A673 (cell line): ENCODE measurements at regions not wholly inside any gene's neighbourhood (a gene's known extent, or its start where the extent isn't known, plus 50 kb on each side); places are given as distances from the start of the nearest gene placed in this dataset.
"Not testable (repeated sequence)": the region's sequence is repeated elsewhere in the genome, so short reads cannot be mapped to it uniquely, and the experiment has no call there.

ENCODE experiments used
- BruUV-seq: library from RNA; stranded (reverse); fragments of 400-500 nt; replicated peaks from 2 replicates; lab custom pipeline; 2021; lab: Mats Ljungman, UMichigan
- CTCF ChIA-PET: fragments of 300-600 bp; sonication (Branson Sonifier 250); formaldehyde crosslinking; loops from one replicate; lab custom pipeline; 2022; ENCODE audit warnings: antibody characterized with exemption; lab: Charles Lee
- POLR2A ChIA-PET: fragments of 300-600 bp; sonication (Branson Sonifier 250); formaldehyde crosslinking; loops from one replicate; lab custom pipeline; 2022; ENCODE audit warnings: antibody characterized with exemption; ENCODE audit not compliant: low non-redundant PET; lab: Charles Lee
- DNase-seq: peaks from one replicate; pipeline ENCODE4 v3.0.0-alpha.2; 2015; ENCODE audit warnings: low spot score
- H3K27ac ChIP-seq: fragments of 200-600 bp; sonication (generic); 2 replicates; pipeline ENCODE4 v1.5.1; 2016; ENCODE audit warnings: mixed run types, low read depth, mild to moderate bottlenecking, mixed read lengths, antibody characterized with exemption, low read length; ENCODE audit not compliant: poor library complexity, severe bottlenecking
- H3K27me3 ChIP-seq: fragments of 200-600 bp; sonication (generic); replicated peaks from 2 replicates; pipeline ENCODE4 v1.6.1; 2017; ENCODE audit warnings: mixed run types, low read depth, mild to moderate bottlenecking, mixed read lengths, antibody characterized with exemption, low read length; ENCODE audit not compliant: insufficient read depth, poor library complexity
- H3K36me3 ChIP-seq: fragments of 200-600 bp; sonication (generic); 2 replicates; pipeline ENCODE4 v1.6.1; 2016; ENCODE audit warnings: mixed run types, mild to moderate bottlenecking, mixed read lengths, antibody characterized with exemption, low read length; ENCODE audit not compliant: insufficient read depth, poor library complexity, severe bottlenecking
- H3K4me1 ChIP-seq: fragments of 200-600 bp; sonication (generic); 2 replicates; pipeline ENCODE4 v1.6.1; 2017; ENCODE audit warnings: mixed run types, mild to moderate bottlenecking, mixed read lengths, antibody characterized with exemption, low read length; ENCODE audit not compliant: insufficient read depth, poor library complexity, severe bottlenecking
- H3K4me3 ChIP-seq: fragments of 200-600 bp; sonication (generic); 2 replicates; pipeline ENCODE4 v1.5.1; 2016; ENCODE audit warnings: low read depth, mixed run types, mild to moderate bottlenecking, mixed read lengths, low read length; ENCODE audit not compliant: poor library complexity, severe bottlenecking
- H3K9me3 ChIP-seq: fragments of 200-600 bp; sonication (generic); 2 replicates; pipeline ENCODE4 v1.6.1; 2016; ENCODE audit warnings: mixed run types, low read depth, mild to moderate bottlenecking, mixed read lengths, antibody characterized with exemption, low read length; ENCODE audit not compliant: poor library complexity, severe bottlenecking
- EZH2 ChIP-seq: fragments of 200-600 bp; sonication (generic); IDR thresholded peaks from 2 replicates; pipeline ENCODE4 v1.6.1; 2017; ENCODE audit warnings: borderline replicate concordance, low read depth, mild to moderate bottlenecking, mixed read lengths, antibody characterized with exemption, low read length; ENCODE audit not compliant: poor library complexity, severe bottlenecking
- intact Hi-C: fragments of 100-400 bp; cut with micrococcal nuclease; formaldehyde crosslinking; loops from one replicate; pipeline ENCODE4 v1.10.0; 2022; ENCODE audit not compliant: unreplicated experiment
- TF ChIP-seq, protein P1 (sequence below): fragments of 300-800, 200-600 bp; sonication (generic); conservative IDR thresholded peaks from 2 replicates; pipeline ENCODE4 v1.5.1; 2017; ENCODE audit warnings: low read depth, mild to moderate bottlenecking, antibody characterized with exemption, low read length, moderate library complexity, mixed read lengths

DNA sequence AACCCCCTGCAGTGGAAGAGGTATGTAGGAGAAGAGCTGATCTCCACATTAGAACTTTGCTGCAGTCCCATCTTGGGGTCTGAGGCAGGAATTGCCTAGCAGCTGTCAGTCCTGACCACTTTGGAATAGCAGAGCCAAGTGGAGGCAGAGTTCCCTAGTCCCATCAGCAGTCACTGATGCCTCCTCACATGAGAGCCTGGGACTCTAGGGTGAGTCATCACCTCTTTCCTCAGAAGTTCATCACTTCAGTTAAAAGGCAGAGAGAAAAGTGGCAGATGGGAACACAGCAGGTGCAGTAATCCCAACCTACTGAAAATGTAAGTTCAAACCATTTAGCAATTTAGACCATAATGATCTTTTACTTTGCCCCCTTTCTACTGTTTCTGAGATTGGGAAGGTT, 73.9 kb upstream of the MED14 start:
- H3K27ac ChIP-seq = no peak overlapping the region
- H3K4me1 ChIP-seq = no peaks in the 10 kb centered on the region
- CTCF ChIA-PET = no interaction called here
- BruUV-seq = no TSS peak
- DNase-seq = no peak
- no peak overlapping the region for H3K4me3 ChIP-seq
- no peaks in the 10 kb centered on the region for H3K9me3 ChIP-seq
- H3K27me3 ChIP-seq = no peaks in the 10 kb centered on the region
- TF ChIP-seq EZH2 = no peak
- TF ChIP-seq, protein P1, sequence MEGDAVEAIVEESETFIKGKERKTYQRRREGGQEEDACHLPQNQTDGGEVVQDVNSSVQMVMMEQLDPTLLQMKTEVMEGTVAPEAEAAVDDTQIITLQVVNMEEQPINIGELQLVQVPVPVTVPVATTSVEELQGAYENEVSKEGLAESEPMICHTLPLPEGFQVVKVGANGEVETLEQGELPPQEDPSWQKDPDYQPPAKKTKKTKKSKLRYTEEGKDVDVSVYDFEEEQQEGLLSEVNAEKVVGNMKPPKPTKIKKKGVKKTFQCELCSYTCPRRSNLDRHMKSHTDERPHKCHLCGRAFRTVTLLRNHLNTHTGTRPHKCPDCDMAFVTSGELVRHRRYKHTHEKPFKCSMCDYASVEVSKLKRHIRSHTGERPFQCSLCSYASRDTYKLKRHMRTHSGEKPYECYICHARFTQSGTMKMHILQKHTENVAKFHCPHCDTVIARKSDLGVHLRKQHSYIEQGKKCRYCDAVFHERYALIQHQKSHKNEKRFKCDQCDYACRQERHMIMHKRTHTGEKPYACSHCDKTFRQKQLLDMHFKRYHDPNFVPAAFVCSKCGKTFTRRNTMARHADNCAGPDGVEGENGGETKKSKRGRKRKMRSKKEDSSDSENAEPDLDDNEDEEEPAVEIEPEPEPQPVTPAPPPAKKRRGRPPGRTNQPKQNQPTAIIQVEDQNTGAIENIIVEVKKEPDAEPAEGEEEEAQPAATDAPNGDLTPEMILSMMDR = no peak
- intact Hi-C loops = no loop called here
- POLR2A ChIA-PET = no interaction called here
- no peaks in the 10 kb centered on the region for H3K36me3 ChIP-seq

DNA sequence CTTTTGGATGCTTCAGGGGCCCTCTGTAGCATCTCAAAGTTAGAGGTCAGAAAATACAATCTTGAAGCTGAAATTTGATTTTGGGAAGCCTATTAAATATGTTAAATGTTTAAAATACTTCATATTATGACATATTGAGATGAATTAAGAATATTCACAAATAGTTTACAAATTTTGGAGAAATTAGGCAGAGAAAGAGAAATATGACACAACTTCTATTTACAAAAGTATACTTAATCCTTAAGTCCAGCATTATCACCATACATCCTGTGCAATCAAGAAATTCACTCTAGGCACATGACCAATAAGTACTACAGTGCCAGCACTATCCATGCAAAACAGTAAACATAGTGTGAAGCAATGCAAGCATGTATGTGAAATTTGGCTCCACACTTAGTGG, 79.7 kb upstream of the MED14 start:
- POLR2A ChIA-PET, DNase-seq, BruUV-seq, H3K27ac ChIP-seq, CTCF ChIA-PET, intact Hi-C loops, H3K4me3 ChIP-seq, H3K27me3 ChIP-seq, H3K4me1 ChIP-seq, H3K9me3 ChIP-seq, H3K36me3 ChIP-seq: not testable (repeated sequence)

DNA sequence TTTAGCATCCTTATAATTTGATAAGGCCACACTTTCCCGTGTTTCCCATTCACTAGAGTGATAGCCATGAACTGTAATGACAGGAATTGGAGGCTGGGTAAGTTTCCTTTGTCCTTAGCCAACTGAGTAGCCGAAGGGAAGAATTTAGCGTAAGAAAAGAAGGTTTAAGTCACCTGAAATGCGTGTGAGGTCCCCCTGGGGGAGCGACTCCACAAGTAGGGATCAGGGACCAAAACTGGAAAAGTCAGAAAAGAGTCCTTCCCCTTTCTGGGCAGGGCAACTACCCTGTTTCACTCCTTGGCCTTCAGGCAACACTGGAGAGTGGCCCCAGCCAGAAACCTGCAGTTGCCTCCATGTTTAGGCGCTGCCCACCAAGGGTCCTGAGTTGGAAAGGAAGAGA, 81.6 kb upstream of the MED14 start:
- Histone ChIP-seq H3K36me3 (no peaks in the 10 kb centered on the region), H3K9me3 (no peaks in the 10 kb centered on the region), H3K4me3 (no peak overlapping the region), H3K27ac (no peak overlapping the region), H3K4me1 (no peaks in the 10 kb centered on the region), H3K27me3 (no peaks in the 10 kb centered on the region)
- POLR2A ChIA-PET = no interaction called here
- DNase-seq = no peak
- BruUV-seq = no TSS peak
- intact Hi-C loops = no loop called here
- TF ChIP-seq, protein P1 = no peak
- TF ChIP-seq EZH2 = no peak
- CTCF ChIA-PET = no interaction called here

DNA sequence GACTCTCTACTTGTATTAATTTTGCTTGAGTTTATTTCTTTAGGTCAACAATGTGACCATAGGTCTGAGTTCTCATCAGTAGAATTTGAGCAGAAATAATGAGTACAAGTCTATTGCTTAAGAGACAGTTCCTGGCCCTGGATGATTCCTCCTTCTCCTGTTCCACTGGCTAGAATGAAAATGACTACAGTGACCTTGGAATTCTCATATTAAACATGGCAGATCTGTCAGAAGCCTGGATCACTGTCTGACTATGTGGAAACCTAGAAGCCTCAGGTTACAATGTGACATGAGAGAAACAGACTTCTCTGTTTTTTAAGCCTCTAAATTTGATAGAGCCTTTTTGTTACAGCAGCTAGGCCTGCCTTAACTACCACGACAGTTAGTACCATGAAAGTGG, 82.9 kb upstream of the MED14 start:
- CTCF ChIA-PET = no interaction called here

More for the DNA sequence above, 82.9 kb upstream of the MED14 start:
- DNase-seq = no peak
- Histone ChIP-seq H3K27ac (no peak overlapping the region), H3K27me3 (no peaks in the 10 kb centered on the region), H3K9me3 (no peaks in the 10 kb centered on the region), H3K36me3 (no peaks in the 10 kb centered on the region), H3K4me1 (no peaks in the 10 kb centered on the region), H3K4me3 (no peak overlapping the region)
- intact Hi-C loops = no loop called here
- TF ChIP-seq, protein P1 = no peak
- TF ChIP-seq EZH2 = no peak
- POLR2A ChIA-PET = no interaction called here
- no TSS peak for BruUV-seq
